ENCODE measurements at regions not wholly inside any gene's neighbourhood (a gene's known extent, or its start where the extent isn't known, plus 50 kb on each side); places are given as distances from the start of the nearest gene placed in this dataset.

DNA sequence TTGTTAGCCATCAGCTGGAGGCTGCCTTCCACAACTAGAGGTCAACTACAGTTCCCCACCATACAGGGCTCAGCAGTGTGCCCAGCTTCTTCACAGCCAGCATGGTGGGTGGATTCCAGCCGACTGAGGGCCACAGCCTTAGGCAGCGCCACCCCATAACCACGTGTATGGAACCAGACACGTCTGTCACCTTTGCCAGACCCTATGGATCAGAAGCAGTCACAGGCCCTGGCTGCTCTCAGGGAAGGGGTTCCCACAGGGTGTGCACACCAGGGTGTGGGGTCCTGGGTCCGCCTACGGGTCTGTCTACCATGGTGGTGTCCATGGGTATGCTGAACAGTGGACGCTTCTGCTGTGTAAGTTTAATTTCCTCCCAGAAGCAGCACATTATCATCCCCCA is 265.0 kb upstream of the FOXF1 start:
- no peak overlapping the region for H3K27ac ChIP-seq (ENCODE audit: low read length)
- CTCF ChIA-PET = no interaction called here
- no peak for ATAC-seq
- in situ Hi-C loops (cut with HindIII; ENCODE audit: low pct_unique_long_range_greater_than_20kb, low sequenced_read_pairs) = no loop called here
- POLR2A ChIA-PET = no interaction called here
- intact Hi-C loops (cut with micrococcal nuclease; ENCODE audit: unreplicated experiment) = no loop called here
- H3K36me3 ChIP-seq (ENCODE audit: control insufficient read depth, insufficient read depth, low read length) = no peaks in the 10 kb centered on the region
- TF ChIP-seq SIN3A (IDR thresholded peaks at IDR 0.05; ENCODE audit: borderline replicate concordance, insufficient read depth, low read depth, low read length) (no peak), CTCF (IDR thresholded peaks at IDR 0.05) (no peak), TCF7L2 (IDR thresholded peaks at IDR 0.05; ENCODE audit: low read depth, low read length) (no peak), POLR2AphosphoS5 (IDR thresholded peaks at IDR 0.05; ENCODE audit: low read depth, low read length) (no peak)
- TF ChIP-seq, protein P1, sequence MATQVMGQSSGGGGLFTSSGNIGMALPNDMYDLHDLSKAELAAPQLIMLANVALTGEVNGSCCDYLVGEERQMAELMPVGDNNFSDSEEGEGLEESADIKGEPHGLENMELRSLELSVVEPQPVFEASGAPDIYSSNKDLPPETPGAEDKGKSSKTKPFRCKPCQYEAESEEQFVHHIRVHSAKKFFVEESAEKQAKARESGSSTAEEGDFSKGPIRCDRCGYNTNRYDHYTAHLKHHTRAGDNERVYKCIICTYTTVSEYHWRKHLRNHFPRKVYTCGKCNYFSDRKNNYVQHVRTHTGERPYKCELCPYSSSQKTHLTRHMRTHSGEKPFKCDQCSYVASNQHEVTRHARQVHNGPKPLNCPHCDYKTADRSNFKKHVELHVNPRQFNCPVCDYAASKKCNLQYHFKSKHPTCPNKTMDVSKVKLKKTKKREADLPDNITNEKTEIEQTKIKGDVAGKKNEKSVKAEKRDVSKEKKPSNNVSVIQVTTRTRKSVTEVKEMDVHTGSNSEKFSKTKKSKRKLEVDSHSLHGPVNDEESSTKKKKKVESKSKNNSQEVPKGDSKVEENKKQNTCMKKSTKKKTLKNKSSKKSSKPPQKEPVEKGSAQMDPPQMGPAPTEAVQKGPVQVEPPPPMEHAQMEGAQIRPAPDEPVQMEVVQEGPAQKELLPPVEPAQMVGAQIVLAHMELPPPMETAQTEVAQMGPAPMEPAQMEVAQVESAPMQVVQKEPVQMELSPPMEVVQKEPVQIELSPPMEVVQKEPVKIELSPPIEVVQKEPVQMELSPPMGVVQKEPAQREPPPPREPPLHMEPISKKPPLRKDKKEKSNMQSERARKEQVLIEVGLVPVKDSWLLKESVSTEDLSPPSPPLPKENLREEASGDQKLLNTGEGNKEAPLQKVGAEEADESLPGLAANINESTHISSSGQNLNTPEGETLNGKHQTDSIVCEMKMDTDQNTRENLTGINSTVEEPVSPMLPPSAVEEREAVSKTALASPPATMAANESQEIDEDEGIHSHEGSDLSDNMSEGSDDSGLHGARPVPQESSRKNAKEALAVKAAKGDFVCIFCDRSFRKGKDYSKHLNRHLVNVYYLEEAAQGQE (IDR thresholded peaks at IDR 0.05; ENCODE audit: insufficient read depth in 1 of 2, low read depth in 2 of 2, low read length in 1 of 2) = no peak
- no peaks in the 10 kb centered on the region for H3K9me3 ChIP-seq (ENCODE audit: control insufficient read depth, insufficient read depth, low read depth, low read length)
- no TSS peak for BruUV-seq (replicated peaks)
- H3K27me3 ChIP-seq (ENCODE audit: control insufficient read depth, insufficient read depth, low read length) = peaks cover 4% of the 10 kb centered on the region; the same call in 1 of the 2 replicates
- no peak for DNase-seq (ENCODE audit: low read depth, low spot score)
- H3K4me3 ChIP-seq (ENCODE audit: low read depth in 2 of 2, low read length in 2 of 2) = no peak overlapping the region
- no peaks in the 10 kb centered on the region for H3K4me1 ChIP-seq (ENCODE audit: control insufficient read depth, insufficient read depth, low read length)

DNA sequence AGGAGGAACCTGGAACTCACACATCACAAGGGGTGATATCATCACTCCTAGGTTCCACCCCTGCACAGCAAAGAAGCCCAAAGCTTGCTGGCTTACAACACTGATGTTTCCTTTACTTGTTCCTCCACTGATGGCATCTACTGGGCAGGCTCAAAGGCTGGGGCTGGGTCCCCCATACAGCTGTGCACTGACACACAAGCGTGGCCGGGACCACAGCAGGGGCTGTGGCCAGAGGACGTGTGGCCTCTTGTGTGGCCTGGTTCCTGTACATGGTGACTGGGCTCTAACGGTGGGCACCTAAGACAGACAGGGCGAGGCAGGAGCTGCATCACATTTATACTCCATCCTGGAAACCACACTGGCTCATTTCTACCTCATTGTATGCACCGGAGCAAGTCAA is 264.4 kb upstream of the FOXF1 start:
- Histone ChIP-seq H3K4me3 (ENCODE audit: low read depth in 2 of 2, low read length in 2 of 2) (no peak overlapping the region), H3K36me3 (ENCODE audit: control insufficient read depth, insufficient read depth, low read length) (no peaks in the 10 kb centered on the region), H3K9me3 (ENCODE audit: control insufficient read depth, insufficient read depth, low read depth, low read length) (no peaks in the 10 kb centered on the region), H3K27me3 (ENCODE audit: control insufficient read depth, insufficient read depth, low read length) (peaks cover 4% of the 10 kb centered on the region; the same call in 1 of the 2 replicates), H3K27ac (ENCODE audit: low read length) (no peak overlapping the region), H3K4me1 (ENCODE audit: control insufficient read depth, insufficient read depth, low read length) (no peaks in the 10 kb centered on the region)
- DNase-seq (ENCODE audit: low read depth, low spot score) (no peak), ATAC-seq (no peak)
- CTCF ChIA-PET = no interaction called here
- TF ChIP-seq POLR2AphosphoS5 (IDR thresholded peaks at IDR 0.05; ENCODE audit: low read depth, low read length) (no peak), TCF7L2 (IDR thresholded peaks at IDR 0.05; ENCODE audit: low read depth, low read length) (no peak), SIN3A (IDR thresholded peaks at IDR 0.05; ENCODE audit: borderline replicate concordance, insufficient read depth, low read depth, low read length) (no peak), CTCF (IDR thresholded peaks at IDR 0.05) (no peak)
- TF ChIP-seq, protein P1 (IDR thresholded peaks at IDR 0.05; ENCODE audit: insufficient read depth in 1 of 2, low read depth in 2 of 2, low read length in 1 of 2) = no peak
- in situ Hi-C loops (cut with HindIII; ENCODE audit: low pct_unique_long_range_greater_than_20kb, low sequenced_read_pairs) (no loop called here), intact Hi-C loops (cut with micrococcal nuclease; ENCODE audit: unreplicated experiment) (no loop called here)
- POLR2A ChIA-PET = no interaction called here
- no TSS peak for BruUV-seq (replicated peaks)

Measured in Panc1 (cell line).